ENCODE measurements at regions not wholly inside any gene's neighbourhood (a gene's known extent, or its start where the extent isn't known, plus 50 kb on each side); places are given as distances from the start of the nearest gene placed in this dataset.

- TF ChIP-seq ZFX (IDR thresholded peaks at IDR 0.05) (no peak), CTCF (conservative IDR thresholded peaks at IDR 0.05) (no peak)
Observed at GRCh38 chr13:33467556-33467955, 182.0 kb upstream of the STARD13 start.

GRCh38 chr13:33471204-33471603 lies 185.6 kb upstream of the STARD13 start:
- TF ChIP-seq ZFX (IDR thresholded peaks at IDR 0.05) (no peak), CTCF (conservative IDR thresholded peaks at IDR 0.05) (no peak)
- no peak overlapping the region for H3K27ac ChIP-seq

More at GRCh38 chr13:33467556-33467955, 182.0 kb upstream of the STARD13 start:
- H3K27ac ChIP-seq, result no peak overlapping the region

GRCh38 chr13:33472446-33472845 lies 186.9 kb upstream of the STARD13 start:
- TF ChIP-seq CTCF (conservative IDR thresholded peaks at IDR 0.05), result no peak
- no peak for TF ChIP-seq ZFX (IDR thresholded peaks at IDR 0.05)
- H3K27ac ChIP-seq, result no peak overlapping the region

DNA sequence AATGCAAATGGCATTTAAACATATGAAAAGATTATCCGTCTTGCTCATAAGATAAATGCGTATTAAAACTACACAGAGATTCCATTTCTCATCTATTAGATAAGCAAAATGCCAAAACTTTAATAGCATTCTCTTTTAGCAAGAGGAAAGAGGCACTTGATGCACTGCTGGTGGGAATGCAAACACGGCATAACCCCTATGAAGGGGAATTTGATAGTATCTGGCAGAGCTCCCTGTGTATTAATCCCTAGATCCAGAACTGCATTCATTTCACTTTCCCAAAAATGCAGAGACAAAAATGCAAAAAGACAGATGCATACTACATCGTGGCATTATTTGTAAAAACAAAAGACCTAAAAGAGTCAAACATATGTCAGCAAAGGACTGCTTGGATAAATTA lies 193.6 kb upstream of the STARD13 start:
- TF ChIP-seq CTCF (conservative IDR thresholded peaks at IDR 0.05) (no peak), ZFX (IDR thresholded peaks at IDR 0.05) (no peak)
- no peak overlapping the region for H3K27ac ChIP-seq

- TF ChIP-seq CTCF (conservative IDR thresholded peaks at IDR 0.05) (no peak), ZFX (IDR thresholded peaks at IDR 0.05) (no peak)
- no peak overlapping the region for H3K27ac ChIP-seq
Observed at GRCh38 chr13:33480561-33480960, 195.0 kb upstream of the STARD13 start.

- TF ChIP-seq ZFX (IDR thresholded peaks at IDR 0.05) (no peak), CTCF (conservative IDR thresholded peaks at IDR 0.05) (no peak)
- H3K27ac ChIP-seq, result no peak overlapping the region
Observed at GRCh38 chr13:33483471-33483870, 197.9 kb upstream of the STARD13 start.

- H3K27ac ChIP-seq, result no peak overlapping the region
- no peak for TF ChIP-seq ZFX (IDR thresholded peaks at IDR 0.05)
- TF ChIP-seq CTCF (conservative IDR thresholded peaks at IDR 0.05), result no peak
Observed at GRCh38 chr13:33485247-33485646, 199.7 kb upstream of the STARD13 start.

Measured in C4-2B (cell line).